Suprapubic skin (tissue), 4 donors: ENCODE measurements at regions not wholly inside any gene's neighbourhood (a gene's known extent, or its start where the extent isn't known, plus 50 kb on each side); places are given as distances from the start of the nearest gene placed in this dataset.

Experiments
- CTCF ChIP-seq, 2 donors: fragments of 200-600 bp in 1 of 2; fragments of 450-650 bp in 1 of 2; sonication (generic) in 1 of 2; IDR thresholded peaks; one replicate each; pipeline ENCODE4 v1.5.1; 2016 to 2019; ENCODE audit warnings: antibody characterized with exemption in 2 of 2, mild to moderate bottlenecking in 1 of 2, moderate library complexity in 1 of 2
- EP300 ChIP-seq: sonication (generic); formaldehyde crosslinking; IDR thresholded peaks from one replicate; pipeline ENCODE4 v1.6.1; 2017; ENCODE audit warnings: antibody characterized with exemption
- POLR2A ChIP-seq, 2 donors: fragments of 450-650 bp; IDR thresholded peaks; one replicate each; pipeline ENCODE4 v1.6.1; 2017; ENCODE audit warnings: antibody characterized with exemption in 2 of 2, mild to moderate bottlenecking in 2 of 2, moderate library complexity in 2 of 2
- POLR2AphosphoS5 ChIP-seq, 3 donors: sonication (generic); formaldehyde crosslinking; IDR thresholded peaks; one replicate each; pipeline ENCODE4 v1.6.1; 2017; ENCODE audit warnings: antibody characterized with exemption in 3 of 3

GRCh38 chr12:76256321-76256720, 91.9 kb downstream of the BBS10 start:
- TF ChIP-seq CTCF (IDR thresholded peaks at IDR 0.05) = no peak
- TF ChIP-seq POLR2A (IDR thresholded peaks at IDR 0.05) = no peak
- no peak for TF ChIP-seq POLR2AphosphoS5 (IDR thresholded peaks at IDR 0.05)
- no peak for TF ChIP-seq EP300
